ENCODE measurements at regions not wholly inside any gene's neighbourhood (a gene's known extent, or its start where the extent isn't known, plus 50 kb on each side); places are given as distances from the start of the nearest gene placed in this dataset.

DNA sequence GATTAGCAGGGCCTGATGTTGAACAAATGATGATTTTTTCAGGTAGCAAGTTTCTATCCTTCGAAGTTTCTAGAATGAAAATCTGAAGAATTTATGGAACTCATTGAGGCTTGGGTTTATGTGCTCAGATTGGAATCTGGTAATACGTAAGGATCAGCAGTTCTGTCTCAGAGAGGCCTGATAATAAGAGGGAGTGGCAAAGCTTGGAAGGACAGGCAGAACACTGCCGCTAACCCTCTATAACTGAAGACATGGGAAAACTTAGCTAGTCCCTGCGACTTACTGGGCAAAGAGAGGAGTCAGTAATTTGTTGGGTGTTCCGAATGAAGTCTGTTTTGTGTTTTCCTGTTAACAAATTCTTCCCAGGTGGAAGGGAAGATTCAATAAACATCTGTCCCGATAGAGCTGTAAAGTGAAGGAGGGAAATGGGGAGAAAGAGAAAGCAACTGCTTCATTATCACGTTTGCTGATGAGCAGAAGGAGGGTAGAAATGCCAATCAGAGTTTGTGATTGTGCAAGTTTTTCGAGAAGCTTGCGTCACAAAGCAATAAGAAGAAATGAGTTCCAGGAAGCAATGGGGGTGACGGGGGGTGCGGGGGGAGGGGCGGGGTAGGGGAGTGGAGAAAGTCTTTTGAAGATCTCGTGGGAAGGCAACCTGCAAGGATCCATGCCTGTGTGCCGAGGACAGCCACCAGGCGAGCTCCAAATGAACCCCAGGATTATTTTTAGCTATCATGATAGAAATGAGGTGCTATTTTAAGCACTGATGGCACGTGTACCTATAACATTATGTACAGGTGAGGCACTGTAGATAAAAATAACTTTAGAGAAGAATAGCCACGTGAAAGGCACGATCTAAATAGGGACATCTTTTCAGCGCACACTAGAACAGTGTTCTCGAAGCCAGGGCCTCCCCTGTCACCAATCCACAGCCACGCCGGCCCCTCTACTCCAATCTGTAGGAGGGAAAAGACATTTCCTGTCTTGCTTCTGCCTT, 224.1 kb downstream of the FGF9 start:
- TF ChIP-seq JUN (IDR thresholded peaks at IDR 0.05; ENCODE audit: low read depth, low read length) (no peak), CTCF (IDR thresholded peaks at IDR 0.05; ENCODE audit: control extremely low read depth in 1 of 3, insufficient read depth in 1 of 3, low read depth in 1 of 3, low read length in 3 of 3) (no peak), RAD21 (IDR thresholded peaks at IDR 0.05 in 1 of 2, conservative IDR thresholded peaks at IDR 0.05 in 1 of 2; ENCODE audit: low read depth in 2 of 2, low read length in 2 of 2) (no peak), EZH2 (IDR thresholded peaks at IDR 0.05; ENCODE audit: low read depth, low read length, severe bottlenecking) (no peak), ZNF274 (IDR thresholded peaks at IDR 0.05; ENCODE audit: borderline replicate concordance, extremely low read depth, low read length) (no peak), TBP (IDR thresholded peaks at IDR 0.05; ENCODE audit: low read depth, low read length) (no peak), POLR2A (IDR thresholded peaks at IDR 0.05; ENCODE audit: control extremely low read depth in 1 of 2, low read depth in 2 of 2, low read length in 2 of 2) (no peak), MAX (IDR thresholded peaks at IDR 0.05) (no peak)
